Neural cell (in vitro differentiated cells): ENCODE measurements at regions not wholly inside any gene's neighbourhood (a gene's known extent, or its start where the extent isn't known, plus 50 kb on each side); places are given as distances from the start of the nearest gene placed in this dataset.

ENCODE experiments used
- H2AFZ ChIP-seq: fragments of 200-600, 300-800 bp; sonication (generic), shearing (Covaris generic); 2 replicates; pipeline ENCODE4 v1.6.0; 2014; ENCODE audit warnings: low read depth, mild to moderate bottlenecking, antibody characterized with exemption, low read length, moderate library complexity
- H3F3A ChIP-seq: fragments of 200-600 bp; shearing (Covaris generic); 2 replicates; pipeline ENCODE4 v1.6.1; 2016; ENCODE audit warnings: mild to moderate bottlenecking, moderate library complexity, mixed read lengths, antibody characterized with exemption, low read length; ENCODE audit not compliant: insufficient read depth, poor library complexity, severe bottlenecking
- H3K27ac ChIP-seq: fragments of 200-600, 300-800 bp; sonication (generic), shearing (Covaris generic); 2 replicates; pipeline ENCODE4 v1.5.1; 2014; ENCODE audit warnings: mild to moderate bottlenecking, low read length, moderate library complexity
- H3K27me3 ChIP-seq: fragments of 300-800, 200-600 bp; sonication (generic), shearing (Covaris generic); 2 replicates; pipeline ENCODE4 v1.6.0; 2014; ENCODE audit warnings: mild to moderate bottlenecking, low read depth, low read length, moderate library complexity; ENCODE audit not compliant: insufficient read depth
- H3K36me3 ChIP-seq: fragments of 300-800, 200-600 bp; sonication (generic), shearing (Covaris generic); 2 replicates; pipeline ENCODE4 v1.5.1; 2014; ENCODE audit warnings: mild to moderate bottlenecking, antibody characterized with exemption, low read length, moderate library complexity; ENCODE audit not compliant: insufficient read depth
- H3K4me2 ChIP-seq: fragments of 300-800, 200-600 bp; sonication (generic), shearing (Covaris generic); 2 replicates; pipeline ENCODE4 v1.6.0; 2014; ENCODE audit warnings: mild to moderate bottlenecking, low read length
- H3K4me3 ChIP-seq: fragments of 300-800, 200-600 bp; sonication (generic), shearing (Covaris generic); 2 replicates; pipeline ENCODE4 v1.5.1; 2014; ENCODE audit warnings: mild to moderate bottlenecking, low read length, moderate library complexity
- H3K79me2 ChIP-seq: fragments of 200-600 bp; shearing (Covaris generic); replicated peaks from 2 replicates; pipeline ENCODE4 v1.6.0; 2014; ENCODE audit warnings: mild to moderate bottlenecking, low read length, moderate library complexity; ENCODE audit not compliant: insufficient read depth
- H3K9ac ChIP-seq: fragments of 300-800, 200-600 bp; sonication (generic), shearing (Covaris generic); 2 replicates; pipeline ENCODE4 v1.6.1; 2016; ENCODE audit warnings: mild to moderate bottlenecking, low read length, mixed read lengths
- H3K9me2 ChIP-seq: fragments of 200-600 bp; shearing (Covaris generic); 2 replicates; pipeline ENCODE4 v1.6.1; 2016; ENCODE audit warnings: mild to moderate bottlenecking, low read length, mixed read lengths; ENCODE audit not compliant: insufficient read depth
- H3K9me3 ChIP-seq: fragments of 200-600, 300-800 bp; sonication (generic), shearing (Covaris generic); 2 replicates; pipeline ENCODE4 v1.6.1; 2016; ENCODE audit warnings: mild to moderate bottlenecking, mixed run types, low read length, moderate library complexity, mixed read lengths
- H4K20me1 ChIP-seq: fragments of 200-600 bp; shearing (Covaris generic); 2 replicates; pipeline ENCODE4 v1.6.1; 2016; ENCODE audit warnings: mild to moderate bottlenecking, mixed run types; ENCODE audit not compliant: insufficient read depth
- CTCF ChIP-seq: fragments of 450-650 bp; IDR thresholded peaks from 2 replicates; pipeline ENCODE4 v1.5.1; 2014; ENCODE audit warnings: antibody characterized with exemption, mild to moderate bottlenecking, moderate library complexity; ENCODE audit not compliant: poor library complexity, severe bottlenecking
- EP300 ChIP-seq: fragments of 450-650 bp; conservative IDR thresholded peaks from 2 replicates; pipeline ENCODE4 v1.6.1; 2014; ENCODE audit warnings: antibody characterized with exemption, mild to moderate bottlenecking, moderate library complexity; ENCODE audit not compliant: poor library complexity, severe bottlenecking
- MXI1 ChIP-seq: fragments of 450-650 bp; conservative IDR thresholded peaks from 2 replicates; pipeline ENCODE4 v1.6.1; 2014; ENCODE audit warnings: antibody characterized with exemption, mild to moderate bottlenecking; ENCODE audit not compliant: poor library complexity, severe bottlenecking
- POLR2AphosphoS5 ChIP-seq: IDR thresholded peaks from 2 replicates; pipeline ENCODE4 v1.6.1; 2012
- RAD21 ChIP-seq: fragments of 450-650 bp; conservative IDR thresholded peaks from 2 replicates; pipeline ENCODE4 v1.6.1; 2014; ENCODE audit warnings: antibody characterized with exemption, mild to moderate bottlenecking, moderate library complexity
- SMC3 ChIP-seq: fragments of 450-650 bp; conservative IDR thresholded peaks from 2 replicates; pipeline ENCODE4 v1.6.1; 2014; ENCODE audit warnings: antibody characterized with exemption, mild to moderate bottlenecking, moderate library complexity; ENCODE audit not compliant: poor library complexity
- TAF1 ChIP-seq: IDR thresholded peaks from 2 replicates; pipeline ENCODE4 v1.6.1; 2012; ENCODE audit warnings: low read depth
- TF ChIP-seq, protein P1 (sequence below): IDR thresholded peaks from 2 replicates; pipeline ENCODE4 v1.6.1; 2012; ENCODE audit warnings: borderline replicate concordance

DNA sequence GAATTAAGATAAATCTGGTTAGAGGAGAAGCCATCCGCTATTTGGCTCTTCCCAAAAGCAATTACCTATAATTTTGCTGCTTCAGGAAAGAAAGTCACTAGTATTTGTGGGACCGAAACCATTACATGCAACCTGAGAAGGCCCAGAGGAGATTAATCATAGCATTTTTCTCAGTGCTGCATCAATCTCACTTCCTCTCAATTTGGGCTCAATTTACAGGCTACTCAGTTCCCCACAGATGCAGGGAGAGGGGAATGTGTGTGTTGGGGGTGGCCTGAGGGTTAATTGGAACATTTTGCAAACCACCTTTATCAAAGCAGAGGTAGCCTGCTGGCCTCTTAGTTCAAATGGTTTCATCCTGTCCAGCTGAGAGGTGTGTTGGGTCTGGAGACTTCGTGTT lies 394.7 kb upstream of the ASIC2 start:
- H3K36me3 ChIP-seq, result no peaks in the 10 kb centered on the region

DNA sequence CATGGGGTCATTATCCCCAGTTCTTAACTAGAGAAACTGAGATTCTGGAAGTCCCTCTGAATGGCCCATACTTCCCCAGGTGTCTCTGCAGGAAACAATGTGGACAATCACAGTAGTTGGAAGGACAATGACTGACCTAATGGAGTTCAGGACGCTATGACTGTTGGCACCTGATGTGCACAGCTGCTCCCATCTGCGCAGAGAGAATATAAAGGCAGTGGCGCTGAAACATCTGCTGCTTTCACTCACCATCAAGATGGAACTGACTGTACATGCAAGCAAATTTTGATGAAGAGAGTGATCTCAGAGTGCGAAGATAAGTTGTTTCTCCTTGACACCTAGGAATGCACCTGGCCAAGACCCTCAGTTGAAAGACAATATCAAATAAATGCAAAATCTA lies 395.7 kb upstream of the ASIC2 start:
- no peak overlapping the region for H3K9ac ChIP-seq

More for the DNA sequence above, 394.7 kb upstream of the ASIC2 start:
- H3K79me2 ChIP-seq, result no peaks in the 10 kb centered on the region
- H3K27ac ChIP-seq, result no peak overlapping the region
- H3K9me2 ChIP-seq, result no peaks in the 10 kb centered on the region
- no peaks in the 10 kb centered on the region for H3K9me3 ChIP-seq
- H2AFZ ChIP-seq, result no peak overlapping the region
- H3K4me3 ChIP-seq, result no peak overlapping the region
- no peaks in the 10 kb centered on the region for H3K27me3 ChIP-seq
- no peaks in the 10 kb centered on the region for H4K20me1 ChIP-seq
- no peaks in the 10 kb centered on the region for H3F3A ChIP-seq
- TF ChIP-seq RAD21 (no peak), POLR2AphosphoS5 (no peak), MXI1 (no peak), EP300 (no peak), TAF1 (no peak), SMC3 (no peak), CTCF (no peak)
- TF ChIP-seq, protein P1, sequence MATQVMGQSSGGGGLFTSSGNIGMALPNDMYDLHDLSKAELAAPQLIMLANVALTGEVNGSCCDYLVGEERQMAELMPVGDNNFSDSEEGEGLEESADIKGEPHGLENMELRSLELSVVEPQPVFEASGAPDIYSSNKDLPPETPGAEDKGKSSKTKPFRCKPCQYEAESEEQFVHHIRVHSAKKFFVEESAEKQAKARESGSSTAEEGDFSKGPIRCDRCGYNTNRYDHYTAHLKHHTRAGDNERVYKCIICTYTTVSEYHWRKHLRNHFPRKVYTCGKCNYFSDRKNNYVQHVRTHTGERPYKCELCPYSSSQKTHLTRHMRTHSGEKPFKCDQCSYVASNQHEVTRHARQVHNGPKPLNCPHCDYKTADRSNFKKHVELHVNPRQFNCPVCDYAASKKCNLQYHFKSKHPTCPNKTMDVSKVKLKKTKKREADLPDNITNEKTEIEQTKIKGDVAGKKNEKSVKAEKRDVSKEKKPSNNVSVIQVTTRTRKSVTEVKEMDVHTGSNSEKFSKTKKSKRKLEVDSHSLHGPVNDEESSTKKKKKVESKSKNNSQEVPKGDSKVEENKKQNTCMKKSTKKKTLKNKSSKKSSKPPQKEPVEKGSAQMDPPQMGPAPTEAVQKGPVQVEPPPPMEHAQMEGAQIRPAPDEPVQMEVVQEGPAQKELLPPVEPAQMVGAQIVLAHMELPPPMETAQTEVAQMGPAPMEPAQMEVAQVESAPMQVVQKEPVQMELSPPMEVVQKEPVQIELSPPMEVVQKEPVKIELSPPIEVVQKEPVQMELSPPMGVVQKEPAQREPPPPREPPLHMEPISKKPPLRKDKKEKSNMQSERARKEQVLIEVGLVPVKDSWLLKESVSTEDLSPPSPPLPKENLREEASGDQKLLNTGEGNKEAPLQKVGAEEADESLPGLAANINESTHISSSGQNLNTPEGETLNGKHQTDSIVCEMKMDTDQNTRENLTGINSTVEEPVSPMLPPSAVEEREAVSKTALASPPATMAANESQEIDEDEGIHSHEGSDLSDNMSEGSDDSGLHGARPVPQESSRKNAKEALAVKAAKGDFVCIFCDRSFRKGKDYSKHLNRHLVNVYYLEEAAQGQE, result no peak
- no peak overlapping the region for H3K9ac ChIP-seq
- H3K4me2 ChIP-seq, result no peak overlapping the region

More for the DNA sequence above, 395.7 kb upstream of the ASIC2 start:
- no peaks in the 10 kb centered on the region for H3K36me3 ChIP-seq
- no peaks in the 10 kb centered on the region for H3K79me2 ChIP-seq
- no peaks in the 10 kb centered on the region for H3F3A ChIP-seq
- TF ChIP-seq, protein P1, result no peak
- H3K27ac ChIP-seq, result no peak overlapping the region
- H3K4me2 ChIP-seq, result no peak overlapping the region
- H3K4me3 ChIP-seq, result no peak overlapping the region
- H4K20me1 ChIP-seq, result no peaks in the 10 kb centered on the region
- no peaks in the 10 kb centered on the region for H3K9me2 ChIP-seq
- no peak overlapping the region for H2AFZ ChIP-seq
- no peaks in the 10 kb centered on the region for H3K27me3 ChIP-seq
- no peaks in the 10 kb centered on the region for H3K9me3 ChIP-seq
